Common myeloid progenitor, CD34-positive (primary cell): ENCODE measurements at regions not wholly inside any gene's neighbourhood (a gene's known extent, or its start where the extent isn't known, plus 50 kb on each side); places are given as distances from the start of the nearest gene placed in this dataset.

Experiments used
- CTCF ChIA-PET: fragments of 350-600 bp; sonication (Branson Sonifier 250); formaldehyde crosslinking; loops from one replicate; lab custom pipeline; 2021; ENCODE audit warnings: antibody characterized with exemption; lab: Charles Lee
- POLR2A ChIA-PET: fragments of 350-600 bp; sonication (Branson Sonifier 250); formaldehyde crosslinking; loops from one replicate; lab custom pipeline; 2021; ENCODE audit warnings: antibody characterized with exemption; lab: Charles Lee
- DNase-seq, 3 donors: peaks; one replicate each; pipeline versions ENCODE4 v3.0.0 to v3.0.0-alpha.2; 2013
- H3K27ac ChIP-seq, 2 experiments: 1 replicate in 1 of 2; 2 replicates in 1 of 2; pipeline ENCODE4 v1.7.0; 2013; ENCODE audit warnings: inconsistent platforms in 2 of 2, low read length in 2 of 2, mild to moderate bottlenecking in 2 of 2, low read depth in 1 of 2, moderate library complexity in 1 of 2; ENCODE audit not compliant: severe bottlenecking in 2 of 2, insufficient read depth in 1 of 2, poor library complexity in 1 of 2
- H3K27me3 ChIP-seq, 5 experiments: replicated peaks in 2 of 5; 1 replicate in 3 of 5; 2 replicates in 2 of 5; pipeline versions ENCODE4 v1.6.1 to v1.7.0; 2013; ENCODE audit warnings: low read length in 4 of 5, mild to moderate bottlenecking in 2 of 5, moderate library complexity in 2 of 5, inconsistent platforms in 1 of 5; ENCODE audit not compliant: insufficient read depth in 5 of 5, control insufficient read depth in 4 of 5
- H3K36me3 ChIP-seq, 4 experiments: 1 replicate in 2 of 4; 2 replicates in 2 of 4; pipeline versions ENCODE4 v1.6.1 to v1.7.0; 2013; ENCODE audit warnings: low read length in 3 of 4, control low read depth in 1 of 4, mild to moderate bottlenecking in 1 of 4; ENCODE audit not compliant: control insufficient read depth in 4 of 4, insufficient read depth in 4 of 4
- H3K4me1 ChIP-seq, 4 experiments: 1 replicate in 3 of 4; 2 replicates in 1 of 4; pipeline versions ENCODE4 v1.6.1 to v1.7.1; 2013; ENCODE audit warnings: low read length in 3 of 4, mild to moderate bottlenecking in 3 of 4, control low read depth in 1 of 4, inconsistent platforms in 1 of 4, moderate library complexity in 1 of 4; ENCODE audit not compliant: control insufficient read depth in 4 of 4, insufficient read depth in 4 of 4; ENCODE audit errors: control extremely low read depth in 1 of 4
- H3K4me3 ChIP-seq, 7 experiments: 1 replicate in 4 of 7; 2 replicates in 3 of 7; pipeline versions ENCODE4 v1.5.1 to v1.7.0; 2013; ENCODE audit warnings: mild to moderate bottlenecking in 7 of 7, low read length in 6 of 7, moderate library complexity in 6 of 7, inconsistent platforms in 2 of 7, low read depth in 2 of 7, control low read depth in 1 of 7; ENCODE audit not compliant: insufficient read depth in 4 of 7, control insufficient read depth in 1 of 7; ENCODE audit errors: extremely low read depth in 1 of 7
- H3K9me3 ChIP-seq, 5 experiments: 1 replicate in 4 of 5; 2 replicates in 1 of 5; pipeline versions ENCODE4 v1.6.1 to v1.7.1; 2013; ENCODE audit warnings: low read length in 4 of 5, mild to moderate bottlenecking in 2 of 5, inconsistent platforms in 1 of 5, low read depth in 1 of 5, moderate library complexity in 1 of 5; ENCODE audit not compliant: control insufficient read depth in 4 of 5, insufficient read depth in 2 of 5; ENCODE audit errors: control extremely low read depth in 1 of 5
- WGBS: methylation state at CpG from one replicate; pipeline ENCODE4 v1.1.5; 2013; ENCODE audit not compliant: insufficient coverage; 5-methylcytosine and 5-hydroxymethylcytosine counted together

DNA sequence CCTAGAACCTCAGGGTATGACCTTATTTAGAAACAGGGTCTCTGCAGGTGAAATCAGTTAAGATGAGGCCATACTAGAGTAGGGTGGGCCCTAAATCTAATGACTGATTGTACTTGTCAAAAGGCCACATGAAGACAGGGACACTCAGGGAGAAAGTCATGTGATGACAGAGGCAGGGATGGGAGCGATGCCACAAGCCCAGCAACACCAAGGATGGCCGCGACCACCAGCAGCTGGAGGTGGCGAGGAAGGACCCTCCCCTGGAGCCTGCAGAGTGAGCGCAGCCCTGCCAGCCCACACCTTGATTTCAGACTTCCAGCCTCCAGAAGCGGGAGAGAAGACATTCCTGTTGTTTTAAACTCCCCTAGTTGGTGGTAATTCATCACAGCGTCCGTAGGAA is 199.9 kb downstream of the PHETA1 start:
- H3K27ac ChIP-seq: no peak overlapping the region
- H3K27me3 ChIP-seq: no peaks in the 10 kb centered on the region
- peaks cover 0 to 54% (median 19%) of the 10 kb centered on the region in 4 experiments for H3K4me1 ChIP-seq
- no peak for DNase-seq
- no peak overlapping the region for H3K4me3 ChIP-seq
- 98% methylated on average over 6 of the region's 8 CpGs for WGBS
- H3K9me3 ChIP-seq: no peaks in the 10 kb centered on the region
- POLR2A ChIA-PET: no interaction called here
- H3K36me3 ChIP-seq: no peaks in the 10 kb centered on the region
- CTCF ChIA-PET: interaction anchor here (1.8 kb wide), 1 partner anchor 20 kb away, joined by 5 read pairs; no protein-coding TSS in a partner anchor

DNA sequence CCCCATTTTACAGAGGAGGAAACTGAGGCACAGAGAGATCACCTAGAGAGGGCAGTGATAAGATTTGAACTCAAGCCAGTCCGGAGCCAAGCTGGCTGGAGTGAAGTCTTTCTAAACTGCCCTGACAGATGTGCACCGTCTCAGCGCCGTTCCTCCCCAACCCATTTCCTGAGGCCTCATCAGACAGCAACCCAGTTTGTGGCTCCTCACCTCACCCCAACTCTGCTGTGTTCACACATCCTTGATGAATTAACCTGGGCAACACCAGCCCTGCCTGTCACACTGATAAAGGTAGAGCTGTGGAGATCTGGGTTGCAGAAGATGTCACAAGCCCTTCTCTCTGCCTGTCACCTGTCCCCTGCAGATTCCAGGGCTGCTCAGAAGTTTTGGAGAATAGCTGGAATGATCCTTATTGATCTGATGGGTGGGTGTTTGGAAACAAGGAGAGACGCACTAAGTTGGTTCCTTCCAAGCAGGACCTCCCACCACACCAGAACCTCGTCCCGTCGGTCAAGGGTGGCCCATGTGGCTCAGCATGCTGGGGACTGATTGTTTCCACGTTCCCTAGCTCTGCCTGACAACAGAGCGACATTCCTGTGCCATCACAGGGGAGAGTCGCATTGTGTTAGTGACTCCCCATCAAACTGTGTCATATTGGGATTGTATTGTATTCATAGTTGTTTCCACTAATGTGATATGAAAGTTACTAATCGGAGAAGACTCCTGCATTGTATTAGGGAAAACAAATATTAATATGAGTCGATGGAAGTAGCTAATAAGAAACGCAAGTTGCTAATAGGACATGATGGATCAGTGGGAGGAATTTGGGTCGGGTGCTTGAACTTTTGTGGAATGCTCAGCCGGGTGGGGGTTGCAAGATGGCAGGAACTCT is 200.6 kb downstream of the PHETA1 start:
- H3K36me3 ChIP-seq: no peaks in the 10 kb centered on the region
- H3K4me3 ChIP-seq: no peak overlapping the region
- POLR2A ChIA-PET: no interaction called here
- no peak overlapping the region for H3K27ac ChIP-seq
- CTCF ChIA-PET: interaction anchor here (1.8 kb wide), 2 partner anchors 18 to 20 kb away, joined by 5 to 6 read pairs; no protein-coding TSS in a partner anchor
- no peak for DNase-seq
- H3K9me3 ChIP-seq: no peaks in the 10 kb centered on the region
- H3K27me3 ChIP-seq: no peaks in the 10 kb centered on the region
- 78% methylated on average over 16 of the region's 16 CpGs for WGBS
- peaks cover 0 to 46% (median 15%) of the 10 kb centered on the region in 4 experiments for H3K4me1 ChIP-seq

DNA sequence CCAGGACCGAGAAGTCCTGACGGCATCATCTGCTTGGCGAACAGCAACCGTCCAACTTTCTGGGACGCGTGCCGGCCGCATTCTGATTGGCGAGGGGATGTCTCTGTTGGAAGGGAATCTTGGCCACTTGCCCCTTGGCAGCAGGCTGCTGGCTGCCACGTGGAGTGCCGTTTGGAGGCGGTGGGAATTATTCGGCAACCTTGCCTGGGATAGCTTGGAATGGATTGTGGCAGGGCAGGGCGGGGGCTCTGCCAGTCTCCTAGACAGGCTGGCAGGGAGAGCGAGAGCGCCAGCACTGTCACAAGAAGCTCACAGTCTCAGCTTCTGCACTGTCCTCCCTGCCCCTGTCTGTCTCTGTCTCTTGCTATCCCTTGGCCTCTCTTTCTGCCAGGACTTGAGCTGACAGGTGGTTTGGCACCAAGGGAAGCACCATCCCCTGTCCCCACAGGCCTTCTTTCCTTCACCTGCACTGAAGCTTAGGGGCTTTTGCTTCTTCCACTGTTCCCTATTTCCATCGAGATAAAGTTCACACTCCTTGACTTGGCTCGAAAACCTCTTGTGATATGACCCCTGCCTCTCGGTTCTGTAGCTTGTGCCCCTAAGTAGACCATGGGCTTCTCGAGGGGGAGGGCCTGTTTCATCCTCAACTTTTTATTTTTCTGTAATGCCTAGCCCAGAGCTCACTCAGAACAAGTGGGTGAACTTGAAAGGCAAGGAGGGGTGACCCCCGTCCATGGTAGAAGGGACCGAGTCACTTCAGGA is 201.9 kb downstream of the PHETA1 start:
- ChIA-PET CTCF (interaction anchor here (1.8 kb wide), 1 partner anchor 17 kb away, joined by 6 read pairs; no protein-coding TSS in a partner anchor), POLR2A (no interaction called here)
- Histone ChIP-seq H3K9me3 (no peaks in the 10 kb centered on the region), H3K4me3 (no peak overlapping the region), H3K4me1 (peaks cover 0 to 33% (median 15%) of the 10 kb centered on the region in 4 experiments), H3K27ac (no peak overlapping the region), H3K27me3 (no peaks in the 10 kb centered on the region), H3K36me3 (no peaks in the 10 kb centered on the region)
- DNase-seq: no peak
- 98% methylated on average over 18 of the region's 22 CpGs for WGBS

DNA sequence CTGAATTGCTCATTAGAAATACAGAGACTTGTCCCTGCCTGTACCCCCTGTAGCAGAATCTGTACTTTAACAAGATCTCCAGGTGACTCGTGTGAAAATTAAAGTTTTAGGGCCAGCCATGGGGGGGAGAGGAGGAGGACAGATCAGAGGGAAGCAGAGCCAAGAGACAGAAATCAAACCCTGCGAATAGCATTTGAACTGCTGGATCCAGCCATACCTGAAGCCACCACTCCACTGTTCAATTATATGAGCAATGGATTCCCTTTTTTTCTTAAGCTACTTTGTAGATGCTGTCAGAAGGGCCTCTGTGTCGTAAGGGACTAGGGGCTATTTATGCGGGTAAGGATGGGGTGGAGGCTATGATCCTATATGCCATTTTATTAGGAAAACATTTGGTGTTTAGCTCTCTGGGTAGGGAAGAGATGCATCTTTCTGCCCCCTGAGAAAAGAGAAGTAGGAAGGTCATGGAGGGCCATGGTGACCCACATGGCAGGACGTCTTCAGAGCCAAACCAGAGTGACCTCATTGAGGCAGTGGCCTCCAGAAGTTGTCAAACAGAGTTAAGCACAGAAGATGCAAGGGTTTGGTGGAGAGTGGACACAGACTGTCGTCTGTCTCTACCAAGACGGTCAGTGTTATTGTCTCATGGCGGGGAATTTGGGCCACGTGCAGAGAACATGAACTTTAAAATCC is 203.9 kb downstream of the PHETA1 start:
- 98% methylated on average over 5 of the region's 9 CpGs for WGBS
- DNase-seq: no peak

DNA sequence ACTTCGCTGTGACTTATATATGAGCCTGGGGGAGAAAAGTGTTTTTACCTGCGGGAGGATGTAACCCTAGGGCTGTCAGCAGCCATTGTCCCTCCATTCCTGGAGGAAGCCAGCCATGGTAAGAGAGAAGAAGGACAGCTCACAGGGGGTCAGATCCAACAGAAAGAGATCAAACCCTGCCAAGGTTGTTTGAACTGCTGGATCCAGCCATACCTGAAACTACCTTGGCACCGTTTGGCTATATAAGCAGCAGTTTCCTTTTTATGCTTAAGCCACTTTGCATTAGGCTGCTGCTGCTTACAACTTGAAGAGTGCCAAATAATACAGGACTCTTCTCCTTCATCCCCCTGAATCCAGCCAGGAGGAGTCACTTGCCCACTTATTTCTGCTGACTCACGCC is 205.5 kb downstream of the PHETA1 start:
- no peaks in the 10 kb centered on the region for H3K9me3 ChIP-seq
- no peak overlapping the region for H3K4me3 ChIP-seq
- no peak overlapping the region for H3K27ac ChIP-seq
- 94% methylated on average over 2 of the region's 4 CpGs for WGBS
- POLR2A ChIA-PET: no interaction called here
- CTCF ChIA-PET: no interaction called here
- peaks cover 0 to 7% (median 6%) of the 10 kb centered on the region in 4 experiments for H3K4me1 ChIP-seq
- no peaks in the 10 kb centered on the region for H3K27me3 ChIP-seq
- DNase-seq: no peak
- no peaks in the 10 kb centered on the region for H3K36me3 ChIP-seq

More for the DNA sequence above, 203.9 kb downstream of the PHETA1 start:
- ChIA-PET POLR2A (no interaction called here), CTCF (no interaction called here)
- Histone ChIP-seq H3K4me3 (no peak overlapping the region), H3K9me3 (no peaks in the 10 kb centered on the region), H3K27ac (no peak overlapping the region), H3K4me1 (peaks cover 0 to 14% (median 6%) of the 10 kb centered on the region in 4 experiments), H3K36me3 (no peaks in the 10 kb centered on the region), H3K27me3 (no peaks in the 10 kb centered on the region)

DNA sequence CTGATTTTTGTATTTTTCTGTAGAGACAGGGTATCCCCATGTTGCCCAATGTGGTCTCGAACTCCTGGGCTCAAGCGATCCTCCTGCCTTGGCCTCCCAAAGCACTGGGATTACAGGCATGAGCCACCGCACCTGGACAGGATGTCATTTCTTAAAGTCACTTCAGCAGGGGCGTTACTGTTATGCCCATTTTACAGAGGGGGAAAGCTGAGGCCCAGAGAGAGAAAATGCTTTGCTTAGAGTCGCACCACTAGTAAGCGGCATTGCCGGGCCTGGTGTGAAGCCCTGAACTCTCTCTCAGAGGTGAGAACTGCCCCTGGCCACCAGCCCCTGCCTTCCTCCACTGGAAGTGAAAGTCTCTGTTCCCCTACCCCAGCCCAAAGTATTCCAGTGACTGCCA is 207.0 kb downstream of the PHETA1 start:
- Histone ChIP-seq H3K27me3 (no peaks in the 10 kb centered on the region), H3K36me3 (no peaks in the 10 kb centered on the region), H3K4me1 (no peaks in the 10 kb centered on the region), H3K27ac (no peak overlapping the region), H3K9me3 (no peaks in the 10 kb centered on the region), H3K4me3 (no peak overlapping the region)
- WGBS: 98% methylated on average over 7 of the region's 7 CpGs
- ChIA-PET POLR2A (no interaction called here), CTCF (interaction anchor here (0.8 to 0.9 kb wide), 2 partner anchors 18 to 137 kb away, joined by 3 to 4 read pairs; no protein-coding TSS in a partner anchor)
- no peak for DNase-seq
